HepG2 (cell line): ENCODE measurements at regions not wholly inside any gene's neighbourhood (a gene's known extent, or its start where the extent isn't known, plus 50 kb on each side); places are given as distances from the start of the nearest gene placed in this dataset.

Experiments
- ATAC-seq: fragments of 200-7000 bp; cut with Tn5 transposase; 3 replicates; pipeline ENCODE4 v1.9.1; 2020; ENCODE audit warnings: mild to moderate bottlenecking, moderate library complexity
- BruUV-seq: library from RNA; stranded (reverse); fragments of 400-500 nt; replicated peaks from 2 replicates; lab custom pipeline; 2021; lab: Mats Ljungman, UMichigan
- CTCF ChIA-PET: fragments of 300-600 bp; formaldehyde crosslinking; extraction: SDS; loops from one replicate; lab custom pipeline; 2021; ENCODE audit warnings: low total read pairs, inconsistent platforms, low intra/inter-chr PET ratio; lab: Yijun Ruan, JAX
- POLR2A ChIA-PET: fragments of 350-600 bp; sonication (Branson Sonifier 250); formaldehyde crosslinking; loops from one replicate; lab custom pipeline; 2020; ENCODE audit warnings: antibody characterized with exemption, inconsistent platforms; lab: Yijun Ruan, JAX
- DNase-seq: peaks from one replicate; pipeline ENCODE4 v3.0.0-alpha.2; 2015; ENCODE audit warnings: low spot score
- FAIRE-seq: peaks from 3 replicates; lab custom pipeline; 2011; peaks lifted over from hg19 to GRCh38; lab: Jason Lieb, UNC
- H2AFZ ChIP-seq: one replicate; pipeline ENCODE4 v1.6.1; 2011; ENCODE audit warnings: low read length, inconsistent platforms
- H3K27ac ChIP-seq: fragments of 300-600 bp; 3 replicates; pipeline ENCODE4 v1.8.0; 2011; ENCODE audit warnings: mixed run types, mild to moderate bottlenecking, mixed read lengths, low read length, inconsistent platforms; ENCODE audit not compliant: insufficient read depth; ENCODE audit errors: extremely low read length
- H3K27me3 ChIP-seq, 2 experiments: fragments of 200-600 bp in 1 of 2; 2 replicates in 1 of 2; 3 replicates in 1 of 2; pipeline versions ENCODE4 v1.6.0 to v1.8.0; 2011; ENCODE audit warnings: low read length in 2 of 2, mild to moderate bottlenecking in 2 of 2, moderate library complexity in 2 of 2, inconsistent platforms in 1 of 2; ENCODE audit not compliant: insufficient read depth in 2 of 2, control insufficient read depth in 1 of 2
- H3K36me3 ChIP-seq, 2 experiments: fragments of 200-600 bp in 1 of 2; replicated peaks in 1 of 2; 2 replicates in 1 of 2; 3 replicates in 1 of 2; pipeline versions ENCODE4 v1.5.1 to v1.8.0; 2011; ENCODE audit warnings: low read length in 2 of 2, inconsistent platforms in 1 of 2; ENCODE audit not compliant: insufficient read depth in 2 of 2, control insufficient read depth in 1 of 2
- H3K4me1 ChIP-seq: 2 replicates; pipeline ENCODE4 v1.5.1; 2012; ENCODE audit warnings: low read length, inconsistent platforms; ENCODE audit not compliant: insufficient read depth
- H3K4me2 ChIP-seq: 2 replicates; pipeline ENCODE4 v1.6.0; 2011; ENCODE audit warnings: low read depth, low read length, inconsistent platforms
- H3K4me3 ChIP-seq, 3 experiments: fragments of 200-600 bp in 1 of 3; sonication (generic), shearing (Covaris generic) in 1 of 3; replicated peaks in 1 of 3; 2 replicates each; pipeline ENCODE4 v1.5.1; 2011 to 2016; ENCODE audit warnings: low read length in 3 of 3, inconsistent platforms in 2 of 3, low read depth in 2 of 3, mild to moderate bottlenecking in 2 of 3, control low read depth in 1 of 3, mixed read lengths in 1 of 3; ENCODE audit not compliant: insufficient read depth in 1 of 3
- H3K79me2 ChIP-seq: one replicate; pipeline ENCODE4 v1.6.1; 2011; ENCODE audit warnings: low read length, inconsistent platforms; ENCODE audit not compliant: insufficient read depth
- H3K9ac ChIP-seq: 2 replicates; pipeline ENCODE4 v1.6.0; 2011; ENCODE audit warnings: mild to moderate bottlenecking, low read depth, low read length, inconsistent platforms; ENCODE audit not compliant: insufficient read depth
- H3K9me3 ChIP-seq: 2 replicates; pipeline ENCODE4 v1.5.1; 2012; ENCODE audit warnings: mild to moderate bottlenecking, low read length
- H4K20me1 ChIP-seq: 2 replicates; pipeline ENCODE4 v1.6.0; 2011; ENCODE audit warnings: inconsistent platforms, mild to moderate bottlenecking, low read length, moderate library complexity; ENCODE audit not compliant: insufficient read depth
- CHD2 ChIP-seq: IDR thresholded peaks from 2 replicates; pipeline ENCODE4 v1.6.1; 2011; ENCODE audit warnings: low read depth, low read length, improper control_type of control experiment
- ELK4 ChIP-seq: sonication (generic); formaldehyde crosslinking; IDR thresholded peaks from 2 replicates; pipeline ENCODE4 v1.9.0; 2021; ENCODE audit warnings: missing genetic modification reagents, borderline replicate concordance
- GTF3A ChIP-seq: sonication (generic); formaldehyde crosslinking; conservative IDR thresholded peaks from 2 replicates; pipeline ENCODE4 v1.4.0; 2020; ENCODE audit warnings: mild to moderate bottlenecking, missing genetic modification reagents
- HIC2 ChIP-seq: sonication (generic); formaldehyde crosslinking; IDR thresholded peaks from 2 replicates; pipeline ENCODE4 v1.9.0; 2022; ENCODE audit warnings: low read depth, missing genetic modification reagents
- MAFF ChIP-seq: IDR thresholded peaks from 2 replicates; pipeline ENCODE4 v1.6.1; 2011; ENCODE audit warnings: low read depth, low read length, improper control_type of control experiment
- RBFOX2 ChIP-seq: fragments of 200-400 bp; formaldehyde crosslinking; IDR thresholded peaks from 2 replicates; pipeline ENCODE4 v1.6.1; 2017; ENCODE audit warnings: low read depth, mild to moderate bottlenecking, low read length
- TCF7L2 ChIP-seq: IDR thresholded peaks from 2 replicates; pipeline ENCODE4 v1.6.1; 2011; ENCODE audit warnings: mild to moderate bottlenecking, low read depth, low read length, moderate library complexity
- ZFP82 ChIP-seq: sonication (generic); formaldehyde crosslinking; IDR thresholded peaks from 2 replicates; pipeline ENCODE4 v1.5.1; 2020; ENCODE audit warnings: mild to moderate bottlenecking, missing genetic modification reagents, borderline replicate concordance
- ZNF142 ChIP-seq: sonication (generic); formaldehyde crosslinking; IDR thresholded peaks from 2 replicates; pipeline ENCODE4 v1.4.0; 2020; ENCODE audit warnings: missing genetic modification reagents
- ZNF263 ChIP-seq: sonication (generic); formaldehyde crosslinking; IDR thresholded peaks from 2 replicates; pipeline ENCODE4 v1.4.0; 2020; ENCODE audit warnings: missing genetic modification reagents
- ZNF30 ChIP-seq: sonication (generic); formaldehyde crosslinking; IDR thresholded peaks from 2 replicates; pipeline ENCODE4 v1.5.0; 2020; ENCODE audit warnings: mild to moderate bottlenecking, missing genetic modification reagents
- WGBS: methylation state at CpG from one replicate; pipeline ENCODE4 v1.1.6; 2017; ENCODE audit warnings: low lambda C conversion rate; 5-methylcytosine and 5-hydroxymethylcytosine counted together
- in situ Hi-C: cut with HindIII; loops from 2 replicates; pipeline ENCODE4 v1.10.0; 2017; ENCODE audit warnings: low pct_unique_long_range_greater_than_20kb; ENCODE audit not compliant: extremely low pct_ligation_motif_present
- intact Hi-C: fragments of 100-400 bp; cut with micrococcal nuclease; formaldehyde crosslinking; loops from one replicate; pipeline ENCODE4 v1.10.0; 2022; ENCODE audit not compliant: unreplicated experiment

GRCh38 chr4:171646984-171647383, 166.2 kb upstream of the GALNTL6 start:
- H2AFZ ChIP-seq = no peak overlapping the region
- no peak overlapping the region for H3K4me3 ChIP-seq
- no peaks in the 10 kb centered on the region for H3K4me1 ChIP-seq
- ChIA-PET CTCF (no interaction called here), POLR2A (no interaction called here)
- no TSS peak for BruUV-seq
- ATAC-seq (no peak), DNase-seq (no peak), FAIRE-seq (no peak)
- WGBS = 45% methylated on average over 5 of the region's 6 CpGs
- no peak overlapping the region for H3K9ac ChIP-seq
- in situ Hi-C loops = no loop called here
- intact Hi-C loops = no loop called here
- H3K79me2 ChIP-seq = no peaks in the 10 kb centered on the region
- TF ChIP-seq GTF3A (CRISPR knock-in tag) (no peak), CHD2 (no peak), ZNF142 (CRISPR knock-in tag) (no peak), ELK4 (no peak), ZNF30 (CRISPR knock-in tag) (no peak), TCF7L2 (no peak), HIC2 (CRISPR knock-in tag) (no peak), RBFOX2 (no peak), ZNF263 (CRISPR knock-in tag) (no peak), ZFP82 (no peak), MAFF (no peak)
- no peaks in the 10 kb centered on the region for H4K20me1 ChIP-seq
- no peaks in the 10 kb centered on the region for H3K36me3 ChIP-seq
- H3K27me3 ChIP-seq = no peaks in the 10 kb centered on the region
- no peak overlapping the region for H3K27ac ChIP-seq
- no peaks in the 10 kb centered on the region for H3K9me3 ChIP-seq
- H3K4me2 ChIP-seq = no peak overlapping the region
